Uterus (tissue), 2 donors: ENCODE measurements at regions not wholly inside any gene's neighbourhood (a gene's known extent, or its start where the extent isn't known, plus 50 kb on each side); places are given as distances from the start of the nearest gene placed in this dataset.

Source experiments
- CTCF ChIP-seq, 4 experiments: fragments of 200-600 bp in 2 of 4; fragments of 450-650 bp in 2 of 4; sonication (generic) in 2 of 4; IDR thresholded peaks; one replicate each; pipeline ENCODE4 v1.5.1; 2016 to 2019; ENCODE audit warnings: antibody characterized with exemption in 4 of 4, mild to moderate bottlenecking in 2 of 4, moderate library complexity in 1 of 4
- POLR2A ChIP-seq, 2 donors: fragments of 450-650 bp; IDR thresholded peaks; one replicate each; pipeline ENCODE4 v1.6.1; 2016; ENCODE audit warnings: antibody characterized with exemption in 2 of 2, mild to moderate bottlenecking in 1 of 2, moderate library complexity in 1 of 2

- TF ChIP-seq CTCF (IDR thresholded peaks at IDR 0.05) = no peak
- TF ChIP-seq POLR2A (IDR thresholded peaks at IDR 0.05) = no peak
These were observed 160.0 kb downstream of the NDUFA10 start for GRCh38 chr2:239865059-239865639.
